MM.1S (cell line): ENCODE measurements at regions not wholly inside any gene's neighbourhood (a gene's known extent, or its start where the extent isn't known, plus 50 kb on each side); places are given as distances from the start of the nearest gene placed in this dataset.

Source experiments
- DNase-seq: peaks from one replicate; pipeline ENCODE4 v3.0.0-alpha.2; 2015
- H2AFZ ChIP-seq: fragments of 300-600 bp; sonication (generic); 2 replicates; pipeline ENCODE4 v1.6.0; 2016; ENCODE audit warnings: antibody characterized with exemption, low read length
- H3F3A ChIP-seq: fragments of 300-600 bp; sonication (generic); 2 replicates; pipeline ENCODE4 v1.6.1; 2016; ENCODE audit warnings: mild to moderate bottlenecking, antibody characterized with exemption, low read length, moderate library complexity, mixed read lengths; ENCODE audit not compliant: insufficient read depth
- H3K27ac ChIP-seq: fragments of 300-600 bp; sonication (generic); 2 replicates; pipeline ENCODE4 v1.5.1; 2016; ENCODE audit warnings: mild to moderate bottlenecking, low read length
- H3K27me3 ChIP-seq: fragments of 300-600 bp; sonication (generic); replicated peaks from 2 replicates; pipeline ENCODE4 v1.6.0; 2016; ENCODE audit warnings: low read length; ENCODE audit not compliant: insufficient read depth
- H3K36me3 ChIP-seq: fragments of 300-600 bp; sonication (generic); replicated peaks from 2 replicates; pipeline ENCODE4 v1.6.1; 2016; ENCODE audit warnings: mild to moderate bottlenecking, low read length, mixed read lengths; ENCODE audit not compliant: insufficient read depth
- H3K4me1 ChIP-seq: fragments of 300-600 bp; sonication (generic); 2 replicates; pipeline ENCODE4 v1.6.1; 2016; ENCODE audit warnings: low read length, mixed read lengths
- H3K4me2 ChIP-seq: fragments of 300-600 bp; sonication (generic); 2 replicates; pipeline ENCODE4 v1.6.0; 2016; ENCODE audit warnings: low read depth, low read length
- H3K4me3 ChIP-seq: fragments of 300-600 bp; sonication (generic); 2 replicates; pipeline ENCODE4 v1.5.1; 2016; ENCODE audit warnings: low read length, mixed read lengths
- H3K79me2 ChIP-seq: fragments of 300-600 bp; sonication (generic); 2 replicates; pipeline ENCODE4 v1.6.1; 2016; ENCODE audit warnings: mixed run types, low read length, mixed read lengths
- H3K9ac ChIP-seq: fragments of 300-600 bp; sonication (generic); 2 replicates; pipeline ENCODE4 v1.6.1; 2016; ENCODE audit warnings: low read length, mixed read lengths
- H3K9me2 ChIP-seq: fragments of 300-600 bp; sonication (generic); replicated peaks from 2 replicates; pipeline ENCODE4 v1.6.1; 2016; ENCODE audit warnings: mild to moderate bottlenecking, low read length, mixed read lengths; ENCODE audit not compliant: insufficient read depth
- H3K9me3 ChIP-seq: fragments of 300-600 bp; sonication (generic); replicated peaks from 2 replicates; pipeline ENCODE4 v1.6.1; 2016; ENCODE audit warnings: mild to moderate bottlenecking, low read length, mixed read lengths; ENCODE audit not compliant: insufficient read depth
- H4K20me1 ChIP-seq: fragments of 300-600 bp; sonication (generic); 2 replicates; pipeline ENCODE4 v1.6.1; 2016; ENCODE audit warnings: mild to moderate bottlenecking, low read length, moderate library complexity, mixed read lengths; ENCODE audit not compliant: insufficient read depth
- EZH2 ChIP-seq: fragments of 300-600 bp; sonication (generic); optimal IDR thresholded peaks from 2 replicates; pipeline ENCODE3; 2017; ENCODE audit warnings: low read depth, mild to moderate bottlenecking, antibody characterized with exemption, low read length, mixed read lengths
- EZH2phosphoT487 ChIP-seq: fragments of 300-600 bp; sonication (generic); IDR thresholded peaks from 2 replicates; pipeline ENCODE4 v1.6.1; 2018; ENCODE audit warnings: antibody characterized with exemption, low read length
- TF ChIP-seq, protein P1 (sequence below): fragments of 300-600 bp; sonication (generic); IDR thresholded peaks from 2 replicates; pipeline ENCODE4 v1.5.1; 2016; ENCODE audit warnings: antibody characterized with exemption, low read length, mixed read lengths

- Histone ChIP-seq H3K36me3 (no peaks in the 10 kb centered on the region), H2AFZ (no peak overlapping the region), H3K4me2 (no peak overlapping the region), H3K9me2 (no peaks in the 10 kb centered on the region), H3K27ac (no peak overlapping the region), H3F3A (no peaks in the 10 kb centered on the region), H3K9me3 (no peaks in the 10 kb centered on the region), H3K4me3 (no peak overlapping the region), H3K79me2 (no peaks in the 10 kb centered on the region), H3K4me1 (no peaks in the 10 kb centered on the region), H3K27me3 (no peaks in the 10 kb centered on the region), H3K9ac (no peak overlapping the region), H4K20me1 (no peaks in the 10 kb centered on the region)
- no peak for DNase-seq
- TF ChIP-seq EZH2phosphoT487 = no peak
- no peak for TF ChIP-seq EZH2
- TF ChIP-seq, protein P1, sequence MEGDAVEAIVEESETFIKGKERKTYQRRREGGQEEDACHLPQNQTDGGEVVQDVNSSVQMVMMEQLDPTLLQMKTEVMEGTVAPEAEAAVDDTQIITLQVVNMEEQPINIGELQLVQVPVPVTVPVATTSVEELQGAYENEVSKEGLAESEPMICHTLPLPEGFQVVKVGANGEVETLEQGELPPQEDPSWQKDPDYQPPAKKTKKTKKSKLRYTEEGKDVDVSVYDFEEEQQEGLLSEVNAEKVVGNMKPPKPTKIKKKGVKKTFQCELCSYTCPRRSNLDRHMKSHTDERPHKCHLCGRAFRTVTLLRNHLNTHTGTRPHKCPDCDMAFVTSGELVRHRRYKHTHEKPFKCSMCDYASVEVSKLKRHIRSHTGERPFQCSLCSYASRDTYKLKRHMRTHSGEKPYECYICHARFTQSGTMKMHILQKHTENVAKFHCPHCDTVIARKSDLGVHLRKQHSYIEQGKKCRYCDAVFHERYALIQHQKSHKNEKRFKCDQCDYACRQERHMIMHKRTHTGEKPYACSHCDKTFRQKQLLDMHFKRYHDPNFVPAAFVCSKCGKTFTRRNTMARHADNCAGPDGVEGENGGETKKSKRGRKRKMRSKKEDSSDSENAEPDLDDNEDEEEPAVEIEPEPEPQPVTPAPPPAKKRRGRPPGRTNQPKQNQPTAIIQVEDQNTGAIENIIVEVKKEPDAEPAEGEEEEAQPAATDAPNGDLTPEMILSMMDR = no peak
These were observed 744.7 kb downstream of the KCNA4 start for GRCh38 chr11:29272019-29272654.

- H3K9me3 ChIP-seq = no peaks in the 10 kb centered on the region
- no peaks in the 10 kb centered on the region for H4K20me1 ChIP-seq
- H3K9me2 ChIP-seq = no peaks in the 10 kb centered on the region
- DNase-seq = no peak
- no peaks in the 10 kb centered on the region for H3K36me3 ChIP-seq
- H3K4me1 ChIP-seq = no peaks in the 10 kb centered on the region
- no peak overlapping the region for H3K27ac ChIP-seq
- H3K27me3 ChIP-seq = no peaks in the 10 kb centered on the region
- TF ChIP-seq EZH2 (no peak), EZH2phosphoT487 (no peak)
- TF ChIP-seq, protein P1 = no peak
- H3K79me2 ChIP-seq = no peaks in the 10 kb centered on the region
- H3K9ac ChIP-seq = no peak overlapping the region
- H3K4me3 ChIP-seq = no peak overlapping the region
- H2AFZ ChIP-seq = no peak overlapping the region
- no peak overlapping the region for H3K4me2 ChIP-seq
- H3F3A ChIP-seq = no peaks in the 10 kb centered on the region
These were observed 745.2 kb downstream of the KCNA4 start for GRCh38 chr11:29271616-29272015.

DNA sequence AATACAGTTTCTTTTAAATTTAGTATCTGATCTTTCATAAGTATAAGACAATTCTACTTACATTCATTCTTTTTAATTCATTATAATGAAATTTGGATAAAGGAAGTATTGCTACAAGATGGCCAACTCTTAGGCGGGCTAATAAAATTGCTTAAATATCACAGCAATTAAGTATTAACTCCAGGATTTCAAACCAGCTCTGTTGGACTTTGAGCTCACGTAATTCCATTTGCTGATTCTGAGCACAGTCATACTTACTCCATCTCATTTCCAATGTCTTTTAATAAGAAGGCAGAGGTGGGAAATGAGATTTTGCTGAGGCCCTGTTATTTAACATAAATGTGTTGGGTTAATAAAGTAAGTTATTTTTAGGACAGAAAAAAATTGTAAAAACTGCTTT lies 748.1 kb downstream of the KCNA4 start:
- Histone ChIP-seq H3K36me3 (no peaks in the 10 kb centered on the region), H4K20me1 (no peaks in the 10 kb centered on the region), H3K79me2 (no peaks in the 10 kb centered on the region), H2AFZ (no peak overlapping the region), H3K4me2 (no peak overlapping the region), H3K27ac (no peak overlapping the region), H3K27me3 (no peaks in the 10 kb centered on the region), H3K9me3 (no peaks in the 10 kb centered on the region), H3F3A (no peaks in the 10 kb centered on the region), H3K9me2 (no peaks in the 10 kb centered on the region), H3K4me1 (no peaks in the 10 kb centered on the region), H3K4me3 (no peak overlapping the region), H3K9ac (no peak overlapping the region)
- TF ChIP-seq, protein P1 = no peak
- no peak for TF ChIP-seq EZH2phosphoT487
- no peak for TF ChIP-seq EZH2
- DNase-seq = no peak
